Stimulated activated CD4-positive, alpha-beta T cell treated with anti-CD3 and anti-CD28 coated beads, Interleukin-2, amount 100 ng/mL, for 48 hours (primary cell): ENCODE measurements at regions not wholly inside any gene's neighbourhood (a gene's known extent, or its start where the extent isn't known, plus 50 kb on each side); places are given as distances from the start of the nearest gene placed in this dataset.
"Not testable (repeated sequence)": the region's sequence is repeated elsewhere in the genome, so short reads cannot be mapped to it uniquely, and the experiment has no call there.

Experiments used
- DNase-seq, 2 donors: peaks; one replicate each; pipeline ENCODE4 v3.0.0-alpha.2; 2020

- DNase-seq = no peak
Observed at GRCh38 chr18:1499265-1499664, 594.6 kb downstream of the ADCYAP1 start.

GRCh38 chr18:1503847-1504246, 599.2 kb downstream of the ADCYAP1 start:
- no peak for DNase-seq

- no peak for DNase-seq
Observed at GRCh38 chr18:1505856-1506255, 601.2 kb downstream of the ADCYAP1 start.

- DNase-seq = no peak
Observed at GRCh38 chr18:1510542-1511179, 606.0 kb downstream of the ADCYAP1 start.

GRCh38 chr18:1511619-1512311, 607.1 kb downstream of the ADCYAP1 start:
- DNase-seq = no peak

GRCh38 chr18:1513519-1513918, 608.8 kb downstream of the ADCYAP1 start:
- DNase-seq = no peak

GRCh38 chr18:1521588-1522248, 617.0 kb downstream of the ADCYAP1 start:
- DNase-seq = not testable (repeated sequence)

GRCh38 chr18:1522249-1522615, 617.6 kb downstream of the ADCYAP1 start:
- no peak for DNase-seq

- DNase-seq = no peak
Observed at GRCh38 chr18:1526991-1527390, 622.3 kb downstream of the ADCYAP1 start.

GRCh38 chr18:1527805-1528204, 623.1 kb downstream of the ADCYAP1 start:
- DNase-seq = no peak

- DNase-seq = no peak
Observed at GRCh38 chr18:1528447-1528846, 623.8 kb downstream of the ADCYAP1 start.

GRCh38 chr18:1528964-1529509, 624.4 kb downstream of the ADCYAP1 start:
- DNase-seq = no peak

GRCh38 chr18:1530650-1531049, 626.0 kb downstream of the ADCYAP1 start:
- DNase-seq = no peak

- DNase-seq = no peak
Observed at GRCh38 chr18:1539276-1539675, 634.6 kb downstream of the ADCYAP1 start.

- no peak for DNase-seq
Observed at GRCh38 chr18:1541478-1541877, 636.8 kb downstream of the ADCYAP1 start.

GRCh38 chr18:1542230-1542774, 637.6 kb downstream of the ADCYAP1 start:
- DNase-seq = no peak

GRCh38 chr18:1544016-1544415, 639.3 kb downstream of the ADCYAP1 start:
- no peak for DNase-seq

- not testable (repeated sequence) for DNase-seq
Observed at GRCh38 chr18:1557711-1558110, 653.0 kb downstream of the ADCYAP1 start.

GRCh38 chr18:1559563-1559962, 654.9 kb downstream of the ADCYAP1 start:
- no peak for DNase-seq

- no peak for DNase-seq
Observed at GRCh38 chr18:1564793-1565192, 660.1 kb downstream of the ADCYAP1 start.

- no peak for DNase-seq
Observed at GRCh38 chr18:1571206-1571605, 666.5 kb downstream of the ADCYAP1 start.

- no peak for DNase-seq
Observed at GRCh38 chr18:1573732-1574131, 669.1 kb downstream of the ADCYAP1 start.

GRCh38 chr18:1575084-1575483, 670.4 kb downstream of the ADCYAP1 start:
- no peak for DNase-seq

- no peak for DNase-seq
Observed at GRCh38 chr18:1578505-1578904, 673.8 kb downstream of the ADCYAP1 start.
